H1 (cell line): ENCODE measurements at regions not wholly inside any gene's neighbourhood (a gene's known extent, or its start where the extent isn't known, plus 50 kb on each side); places are given as distances from the start of the nearest gene placed in this dataset.

Experiments
- CTCF ChIP-seq, 3 experiments: IDR thresholded peaks; 1 replicate in 2 of 3; 2 replicates in 1 of 3; pipeline versions ENCODE4 v1.5.1 to v1.6.1; 2011; ENCODE audit warnings: low read length in 3 of 3, mild to moderate bottlenecking in 3 of 3, inconsistent platforms in 2 of 3, low read depth in 1 of 3, moderate library complexity in 1 of 3; ENCODE audit not compliant: insufficient read depth in 1 of 3; ENCODE audit errors: control extremely low read depth in 1 of 3
- JUN ChIP-seq: IDR thresholded peaks from 2 replicates; pipeline ENCODE4 v1.6.1; 2011; ENCODE audit warnings: low read depth, mild to moderate bottlenecking, improper control_type of control experiment, low read length

GRCh38 chr14:43475757-43476156, 1031.3 kb downstream of the FSCB start:
- TF ChIP-seq JUN (no peak), CTCF (IDR thresholded peaks at IDR 0.05; ENCODE audit: control extremely low read depth in 1 of 3, insufficient read depth in 1 of 3, low read depth in 1 of 3, low read length in 3 of 3) (no peak)
